AG04449 (cell line): ENCODE measurements at regions not wholly inside any gene's neighbourhood (a gene's known extent, or its start where the extent isn't known, plus 50 kb on each side); places are given as distances from the start of the nearest gene placed in this dataset.
A peak's percentile ranks its signal among the peaks of the same experiment; 100 is the strongest.

ENCODE experiments used
- CTCF ChIA-PET: fragments of 350-600 bp; formaldehyde crosslinking; extraction: SDS; loops from one replicate; lab custom pipeline; 2021; ENCODE audit warnings: antibody characterized with exemption; lab: Yijun Ruan, JAX
- POLR2A ChIA-PET: fragments of 400-600, 350-600 bp; formaldehyde crosslinking; extraction: SDS; loops from one replicate; lab custom pipeline; 2020; ENCODE audit warnings: antibody characterized with exemption, inconsistent platforms; lab: Yijun Ruan, JAX
- DNase-seq: peaks from one replicate; pipeline ENCODE4 v3.0.0-alpha.2; 2010; ENCODE audit warnings: low read depth, low spot score
- H3K4me3 ChIP-seq: 2 replicates; pipeline ENCODE4 v1.5.1; 2011; ENCODE audit warnings: low read depth, mild to moderate bottlenecking, control low read depth, low read length
- TF ChIP-seq, protein P1 (sequence below): IDR thresholded peaks from one replicate; pipeline ENCODE4 v1.5.1; 2011; ENCODE audit warnings: mild to moderate bottlenecking, moderate library complexity, low read length, control low read depth, inconsistent platforms; ENCODE audit not compliant: insufficient read depth; ENCODE audit errors: missing control alignments

DNA sequence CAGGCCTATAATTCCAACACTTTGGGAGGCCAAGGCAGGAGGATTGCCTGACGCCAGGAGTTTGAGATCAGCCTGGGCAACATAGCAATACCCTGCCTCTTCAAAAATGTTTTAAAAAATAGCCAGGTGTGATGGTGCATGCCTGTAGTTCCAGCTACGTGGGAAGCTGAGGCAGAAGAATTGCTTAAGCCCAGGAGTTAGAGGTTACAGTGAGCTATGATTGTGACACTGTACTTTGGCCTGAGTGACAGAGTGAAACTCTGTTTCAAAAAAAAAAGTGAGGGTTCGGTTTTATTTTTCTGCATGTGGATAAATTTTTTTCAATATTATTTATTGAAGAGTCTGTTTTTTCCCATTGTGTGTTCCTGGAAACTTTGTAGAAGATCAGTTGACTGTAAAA, 208.1 kb downstream of the SLC4A3 start:
- ChIA-PET CTCF (interaction anchor here (0.9 to 4.4 kb wide), 4 partner anchors 11 to 99 kb away, joined by 3 to 42 read pairs (median 3); no protein-coding TSS in a partner anchor), POLR2A (no interaction called here)
- H3K4me3 ChIP-seq = no peak overlapping the region
- TF ChIP-seq, protein P1, sequence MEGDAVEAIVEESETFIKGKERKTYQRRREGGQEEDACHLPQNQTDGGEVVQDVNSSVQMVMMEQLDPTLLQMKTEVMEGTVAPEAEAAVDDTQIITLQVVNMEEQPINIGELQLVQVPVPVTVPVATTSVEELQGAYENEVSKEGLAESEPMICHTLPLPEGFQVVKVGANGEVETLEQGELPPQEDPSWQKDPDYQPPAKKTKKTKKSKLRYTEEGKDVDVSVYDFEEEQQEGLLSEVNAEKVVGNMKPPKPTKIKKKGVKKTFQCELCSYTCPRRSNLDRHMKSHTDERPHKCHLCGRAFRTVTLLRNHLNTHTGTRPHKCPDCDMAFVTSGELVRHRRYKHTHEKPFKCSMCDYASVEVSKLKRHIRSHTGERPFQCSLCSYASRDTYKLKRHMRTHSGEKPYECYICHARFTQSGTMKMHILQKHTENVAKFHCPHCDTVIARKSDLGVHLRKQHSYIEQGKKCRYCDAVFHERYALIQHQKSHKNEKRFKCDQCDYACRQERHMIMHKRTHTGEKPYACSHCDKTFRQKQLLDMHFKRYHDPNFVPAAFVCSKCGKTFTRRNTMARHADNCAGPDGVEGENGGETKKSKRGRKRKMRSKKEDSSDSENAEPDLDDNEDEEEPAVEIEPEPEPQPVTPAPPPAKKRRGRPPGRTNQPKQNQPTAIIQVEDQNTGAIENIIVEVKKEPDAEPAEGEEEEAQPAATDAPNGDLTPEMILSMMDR = no peak
- DNase-seq = no peak

DNA sequence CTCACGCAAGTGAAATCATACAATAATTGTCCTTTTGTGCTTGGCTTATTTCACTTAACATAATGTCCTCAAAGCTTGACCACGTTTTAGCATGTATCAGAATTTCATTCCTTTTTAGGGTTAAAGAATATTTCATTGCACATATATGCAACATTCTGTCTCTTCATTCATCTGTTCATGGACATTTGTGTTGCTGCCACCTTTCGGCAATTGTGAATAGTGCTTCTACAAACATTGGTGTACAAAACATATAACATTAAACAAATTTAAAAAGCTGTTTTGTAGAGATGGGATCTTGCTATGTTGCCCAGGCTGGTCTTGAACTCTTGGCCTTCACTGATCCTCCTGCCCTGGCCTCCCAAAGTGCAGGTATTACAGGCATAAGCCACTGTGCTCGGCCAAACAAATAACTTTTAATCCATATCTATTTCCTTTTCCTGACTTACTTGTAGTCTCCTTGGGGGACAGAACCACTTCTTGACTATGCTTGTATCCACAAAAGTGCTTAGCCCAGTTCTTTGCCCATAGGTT, 209.3 kb downstream of the SLC4A3 start:
- TF ChIP-seq, protein P1 = peak; percentile 27
- no peak overlapping the region for H3K4me3 ChIP-seq
- ChIA-PET POLR2A (no interaction called here), CTCF (interaction anchor here (0.6 to 4.4 kb wide), 5 partner anchors 9 to 100 kb away, joined by 3 to 42 read pairs (median 3); no protein-coding TSS in a partner anchor)
- DNase-seq = no peak

GRCh38 chr2:219844401-219845091, 217.1 kb downstream of the SLC4A3 start:
- DNase-seq = no peak
- ChIA-PET CTCF (no interaction called here), POLR2A (no interaction called here)
- H3K4me3 ChIP-seq = no peak overlapping the region
- TF ChIP-seq, protein P1 = no peak

DNA sequence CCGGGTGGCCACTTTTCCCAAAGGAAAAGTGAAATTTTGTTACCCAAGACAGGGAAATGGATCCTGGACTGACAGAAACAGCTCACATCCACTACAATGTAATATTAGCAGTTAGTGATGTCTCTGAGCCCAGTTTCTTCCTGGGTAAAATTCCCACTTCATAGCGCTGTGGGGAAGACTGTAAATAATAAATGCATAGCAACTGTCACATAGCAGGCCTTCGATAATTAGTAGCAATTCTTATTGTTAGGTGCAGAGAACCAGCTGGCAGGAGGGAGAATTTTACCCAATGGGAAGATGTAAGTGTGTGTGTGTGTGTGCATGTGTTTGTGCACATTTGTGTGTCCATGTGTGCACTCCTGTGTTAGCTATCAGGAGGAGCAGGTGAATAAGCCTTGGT, 221.5 kb downstream of the SLC4A3 start:
- POLR2A ChIA-PET = no interaction called here
- CTCF ChIA-PET = no interaction called here
- no peak overlapping the region for H3K4me3 ChIP-seq
- DNase-seq = no peak
- TF ChIP-seq, protein P1 = no peak

GRCh38 chr2:219851169-219851568, 223.7 kb downstream of the SLC4A3 start:
- no peak overlapping the region for H3K4me3 ChIP-seq
- CTCF ChIA-PET = no interaction called here
- DNase-seq = no peak
- TF ChIP-seq, protein P1 = no peak
- POLR2A ChIA-PET = no interaction called here

- POLR2A ChIA-PET = no interaction called here
- CTCF ChIA-PET = no interaction called here
- TF ChIP-seq, protein P1 = no peak
- no peak overlapping the region; the same call in 1 of the 2 replicates for H3K4me3 ChIP-seq
- DNase-seq = no peak
These were observed 224.5 kb downstream of the SLC4A3 start for GRCh38 chr2:219851801-219852481.
